T-helper 9 cell (primary cell): ENCODE measurements at regions not wholly inside any gene's neighbourhood (a gene's known extent, or its start where the extent isn't known, plus 50 kb on each side); places are given as distances from the start of the nearest gene placed in this dataset.
"Not testable (repeated sequence)": the region's sequence is repeated elsewhere in the genome, so short reads cannot be mapped to it uniquely, and the experiment has no call there.

ENCODE experiments used
- DNase-seq: peaks from one replicate; pipeline ENCODE4 v3.0.0-alpha.2; 2020

- not testable (repeated sequence) for DNase-seq
These were observed 481.6 kb upstream of the CHD1 start for GRCh38 chr5:99410386-99410785.

GRCh38 chr5:99404764-99405302, 476.0 kb upstream of the CHD1 start:
- DNase-seq, result not testable (repeated sequence)

GRCh38 chr5:99400571-99400970, 471.8 kb upstream of the CHD1 start:
- not testable (repeated sequence) for DNase-seq

GRCh38 chr5:99398976-99399375, 470.2 kb upstream of the CHD1 start:
- DNase-seq, result no peak

- DNase-seq, result no peak
These were observed 457.7 kb upstream of the CHD1 start for GRCh38 chr5:99386406-99387077.

- no peak for DNase-seq
These were observed 450.4 kb upstream of the CHD1 start for GRCh38 chr5:99379187-99379586.

- DNase-seq, result no peak
These were observed 449.6 kb upstream of the CHD1 start for GRCh38 chr5:99378443-99378842.

- DNase-seq, result no peak
These were observed 441.2 kb upstream of the CHD1 start for GRCh38 chr5:99369797-99370593.

GRCh38 chr5:99368726-99369125, 439.9 kb upstream of the CHD1 start:
- no peak for DNase-seq

- DNase-seq, result no peak
These were observed 427.1 kb upstream of the CHD1 start for GRCh38 chr5:99355881-99356280.

GRCh38 chr5:99349787-99350186, 421.0 kb upstream of the CHD1 start:
- no peak for DNase-seq

- no peak for DNase-seq
These were observed 419.8 kb upstream of the CHD1 start for GRCh38 chr5:99348597-99348996.

GRCh38 chr5:99339758-99340157, 411.0 kb upstream of the CHD1 start:
- not testable (repeated sequence) for DNase-seq

- DNase-seq, result no peak
These were observed 406.1 kb upstream of the CHD1 start for GRCh38 chr5:99334936-99335335.

- DNase-seq, result no peak
These were observed 402.3 kb upstream of the CHD1 start for GRCh38 chr5:99331061-99331460.

- DNase-seq, result no peak
These were observed 391.6 kb upstream of the CHD1 start for GRCh38 chr5:99320436-99320835.

- DNase-seq, result no peak
These were observed 388.3 kb upstream of the CHD1 start for GRCh38 chr5:99317136-99317535.

GRCh38 chr5:99316484-99316883, 387.7 kb upstream of the CHD1 start:
- DNase-seq, result no peak

GRCh38 chr5:99315413-99316183, 386.8 kb upstream of the CHD1 start:
- no peak for DNase-seq

GRCh38 chr5:99314721-99315120, 385.9 kb upstream of the CHD1 start:
- DNase-seq, result no peak

- DNase-seq, result no peak
These were observed 379.3 kb upstream of the CHD1 start for GRCh38 chr5:99308131-99308530.

GRCh38 chr5:99305045-99305580, 376.3 kb upstream of the CHD1 start:
- DNase-seq, result no peak

- DNase-seq, result no peak
These were observed 356.8 kb upstream of the CHD1 start for GRCh38 chr5:99285606-99286005.
